Testis (tissue), 2 donors: ENCODE measurements at regions not wholly inside any gene's neighbourhood (a gene's known extent, or its start where the extent isn't known, plus 50 kb on each side); places are given as distances from the start of the nearest gene placed in this dataset.

Experiments
- DNase-seq: peaks from one replicate; pipeline ENCODE4 v3.0.0-alpha.2; 2019
- H3K27ac ChIP-seq, 2 donors: fragments of 200-600 bp; sonication (generic); one replicate each; pipeline ENCODE4 v1.5.1; 2019
- H3K27me3 ChIP-seq: fragments of 200-600 bp; sonication (generic); one replicate; pipeline ENCODE4 v1.5.1; 2019
- H3K36me3 ChIP-seq: fragments of 200-600 bp; sonication (generic); one replicate; pipeline ENCODE4 v1.5.1; 2017; ENCODE audit warnings: low read depth; ENCODE audit errors: missing control alignments
- H3K4me1 ChIP-seq: fragments of 200-600 bp; sonication (generic); one replicate; pipeline ENCODE4 v1.5.1; 2019
- H3K4me3 ChIP-seq, 2 donors: fragments of 200-600 bp; sonication (generic); one replicate each; pipeline ENCODE4 v1.5.1; 2017 to 2019
- H3K9me3 ChIP-seq: fragments of 200-600 bp; sonication (generic); one replicate; pipeline ENCODE4 v1.5.1; 2017
- CTCF ChIP-seq, 3 experiments: fragments of 450-650 bp in 2 of 3; fragments of 200-600 bp in 1 of 3; sonication (generic) in 1 of 3; IDR thresholded peaks; one replicate each; pipeline ENCODE4 v1.5.1; 2016 to 2019; ENCODE audit warnings: antibody characterized with exemption in 3 of 3, mild to moderate bottlenecking in 2 of 3, moderate library complexity in 1 of 3
- POLR2A ChIP-seq: fragments of 450-650 bp; IDR thresholded peaks from one replicate; pipeline ENCODE4 v1.6.1; 2017; ENCODE audit warnings: antibody characterized with exemption, mild to moderate bottlenecking, moderate library complexity
- WGBS, 2 donors: methylation state at CpG; one replicate each; pipeline ENCODE4 v1.1.5; 2018; 5-methylcytosine and 5-hydroxymethylcytosine counted together
- intact Hi-C: fragments of 100-400 bp; cut with DNase I; formaldehyde crosslinking; loops from one replicate; pipeline ENCODE4 v1.15.1; 2023; ENCODE audit warnings: low total_unique reads

- TF ChIP-seq CTCF (IDR thresholded peaks at IDR 0.05) (no peak), POLR2A (no peak)
- no peak for DNase-seq
These were observed 124.2 kb downstream of the GNAT3 start for GRCh38 chr7:80387634-80388193.

GRCh38 chr7:80386686-80387085, 125.2 kb downstream of the GNAT3 start:
- Histone ChIP-seq H3K9me3 (no peaks in the 10 kb centered on the region), H3K4me1 (no peaks in the 10 kb centered on the region), H3K27ac (no peak overlapping the region), H3K4me3 (no peak overlapping the region), H3K27me3 (no peaks in the 10 kb centered on the region), H3K36me3 (no peaks in the 10 kb centered on the region)
- TF ChIP-seq CTCF (IDR thresholded peaks at IDR 0.05) (no peak), POLR2A (no peak)
- 84 to 92% methylated on average over 3 of the region's 3 CpGs for WGBS, 2 donors
- DNase-seq: no peak
- intact Hi-C loops: no loop called here

More at GRCh38 chr7:80387634-80388193, 124.2 kb downstream of the GNAT3 start:
- Histone ChIP-seq H3K27ac (no peak overlapping the region), H3K36me3 (no peaks in the 10 kb centered on the region), H3K4me1 (no peaks in the 10 kb centered on the region), H3K4me3 (no peak overlapping the region), H3K9me3 (no peaks in the 10 kb centered on the region), H3K27me3 (no peaks in the 10 kb centered on the region)
- 76% methylated on average over 4 of the region's 4 CpGs for WGBS, 2 donors
- intact Hi-C loops: no loop called here

- Histone ChIP-seq H3K27me3 (no peaks in the 10 kb centered on the region), H3K9me3 (no peaks in the 10 kb centered on the region), H3K27ac (no peak overlapping the region), H3K4me1 (no peaks in the 10 kb centered on the region), H3K4me3 (no peak overlapping the region), H3K36me3 (no peaks in the 10 kb centered on the region)
- DNase-seq: no peak
- no peak for TF ChIP-seq POLR2A
- TF ChIP-seq CTCF (IDR thresholded peaks at IDR 0.05): no peak
- intact Hi-C loops: no loop called here
These were observed 126.4 kb downstream of the GNAT3 start for GRCh38 chr7:80385508-80385907.

GRCh38 chr7:80380957-80381356, 130.9 kb downstream of the GNAT3 start:
- Histone ChIP-seq H3K9me3 (no peaks in the 10 kb centered on the region), H3K4me1 (no peaks in the 10 kb centered on the region), H3K4me3 (no peak overlapping the region), H3K27ac (no peak overlapping the region), H3K36me3 (no peaks in the 10 kb centered on the region), H3K27me3 (no peaks in the 10 kb centered on the region)
- WGBS, 2 donors: 92 to 98% methylated on average over 1 of the region's 1 CpG
- DNase-seq: no peak
- intact Hi-C loops: no loop called here
- no peak for TF ChIP-seq POLR2A

DNA sequence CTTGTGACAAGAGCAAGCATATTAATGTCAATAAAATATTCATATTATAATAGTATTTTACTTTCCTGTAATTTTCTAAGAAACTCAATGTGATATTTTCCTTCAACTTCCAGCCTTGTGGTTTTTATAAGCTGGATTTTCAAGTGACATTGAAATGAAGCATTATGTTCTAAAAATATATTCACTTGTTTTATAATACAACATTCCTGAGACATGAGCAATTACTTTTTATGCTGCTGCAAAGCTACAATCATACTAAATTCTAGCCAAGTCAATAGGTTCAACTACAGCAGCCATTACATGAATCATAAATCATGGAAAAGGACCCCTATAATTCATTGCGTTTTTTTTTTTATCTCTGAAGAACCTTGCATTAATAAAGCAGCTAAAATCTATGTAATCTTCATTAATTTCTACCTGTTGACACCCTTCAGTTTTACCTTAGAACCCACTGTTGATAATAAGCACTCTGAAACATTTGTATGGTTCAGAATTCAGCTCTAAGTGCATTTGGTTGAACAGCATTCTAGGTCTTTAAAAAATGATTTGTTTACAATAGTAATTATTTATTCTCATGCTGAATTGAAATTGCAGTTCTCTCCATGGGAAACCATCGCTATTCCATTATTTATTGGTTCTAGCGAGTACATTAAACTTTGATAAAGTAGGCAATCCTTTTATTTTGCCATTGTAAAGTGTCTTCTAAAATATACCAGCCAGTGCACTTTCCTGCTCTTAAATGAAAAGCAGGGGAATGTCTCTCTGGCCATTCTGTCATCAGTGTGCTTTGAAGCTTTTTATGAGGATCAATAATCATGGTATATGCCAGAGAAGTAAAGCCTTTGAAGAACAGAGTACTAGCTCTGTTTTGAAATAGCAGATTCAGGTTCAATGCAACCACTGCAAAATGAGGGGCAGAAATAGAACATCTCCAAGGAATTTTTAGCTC, 132.6 kb downstream of the GNAT3 start:
- intact Hi-C loops: no loop called here
- WGBS, 2 donors: 70 to 75% methylated on average over 3 of the region's 3 CpGs

More for the DNA sequence above, 132.6 kb downstream of the GNAT3 start:
- H3K9me3 ChIP-seq: no peaks in the 10 kb centered on the region
- no peak for TF ChIP-seq POLR2A
- no peak for TF ChIP-seq CTCF (IDR thresholded peaks at IDR 0.05)
- no peaks in the 10 kb centered on the region for H3K36me3 ChIP-seq
- H3K4me1 ChIP-seq: no peaks in the 10 kb centered on the region
- no peaks in the 10 kb centered on the region for H3K27me3 ChIP-seq
- DNase-seq: no peak
- no peak overlapping the region for H3K4me3 ChIP-seq
- no peak overlapping the region for H3K27ac ChIP-seq
